ENCODE measurements at regions not wholly inside any gene's neighbourhood (a gene's known extent, or its start where the extent isn't known, plus 50 kb on each side); places are given as distances from the start of the nearest gene placed in this dataset.

- TF ChIP-seq CTCF (IDR thresholded peaks at IDR 0.05) (no peak), POLR2AphosphoS5 (IDR thresholded peaks at IDR 0.05; ENCODE audit: insufficient read depth in 1 of 2, low read depth in 1 of 2) (no peak), POLR2A (IDR thresholded peaks at IDR 0.05) (no peak)
Observed at GRCh38 chr7:47194516-47195057, 387.3 kb downstream of the TNS3 start.
